ENCODE measurements at regions not wholly inside any gene's neighbourhood (a gene's known extent, or its start where the extent isn't known, plus 50 kb on each side); places are given as distances from the start of the nearest gene placed in this dataset.

GRCh38 chrX:17295791-17296190 is 79.2 kb upstream of the NHS start:
- Histone ChIP-seq H4K20me1 (replicated peaks; ENCODE audit: control insufficient read depth, insufficient read depth, low read length) (no peaks in the 10 kb centered on the region), H3K9ac (ENCODE audit: insufficient read depth in 1 of 2, low read depth in 2 of 2, low read length in 2 of 2) (no peak overlapping the region), H3K4me3 (no peak overlapping the region), H3K36me3 (ENCODE audit: control insufficient read depth, insufficient read depth, low read length) (no peaks in the 10 kb centered on the region), H3K9me1 (ENCODE audit: control insufficient read depth, insufficient read depth, low read length) (no peaks in the 10 kb centered on the region), H2AFZ (ENCODE audit: low read depth, low read length) (no peak overlapping the region), H3K27ac (ENCODE audit: extremely low read depth, low read depth, low read length) (no peak overlapping the region), H3K9me3 (replicated peaks; ENCODE audit: control insufficient read depth, insufficient read depth, low read depth, low read length) (no peaks in the 10 kb centered on the region), H3K79me2 (ENCODE audit: control insufficient read depth, insufficient read depth, low read length) (no peaks in the 10 kb centered on the region), H3K4me2 (ENCODE audit: insufficient read depth, low read length) (no peak overlapping the region), H3K27me3 (ENCODE audit: control insufficient read depth in 2 of 2, insufficient read depth in 2 of 2, low read length in 2 of 2) (no peaks in the 10 kb centered on the region), H3K4me1 (replicated peaks in 1 of 2; ENCODE audit: control insufficient read depth in 2 of 2, insufficient read depth in 2 of 2, low read length in 2 of 2) (no peaks in the 10 kb centered on the region)
- FAIRE-seq (no peak), ATAC-seq (no peak), DNase-seq (ENCODE audit: extremely low read depth in 1 of 4, low spot score in 3 of 4) (no peak)
- WGBS (ENCODE audit: insufficient coverage, low coverage, missing lambda C conversion rate), result 0% methylated on average over 1 of the region's 1 CpG
- ChIA-PET CTCF (ENCODE audit: low intra/inter-chr PET ratio) (no interaction called here), POLR2A (no interaction called here)
- intact Hi-C loops (cut with micrococcal nuclease), result no loop called here
- BruUV-seq (replicated peaks), result no TSS peak
- in situ Hi-C loops (cut with MboI), result no loop called here
- TF ChIP-seq ZBTB12 (CRISPR knock-in tag; IDR thresholded peaks at IDR 0.05) (no peak), CHD2 (IDR thresholded peaks at IDR 0.05; ENCODE audit: low read depth, low read length) (no peak), MTA2 (IDR thresholded peaks at IDR 0.05; ENCODE audit: low read depth) (no peak), PREB (CRISPR knock-in tag; IDR thresholded peaks at IDR 0.05) (no peak), SFPQ (IDR thresholded peaks at IDR 0.05; ENCODE audit: low read depth, low read length) (no peak), MCM2 (IDR thresholded peaks at IDR 0.05; ENCODE audit: low read depth) (no peak), RBM14 (IDR thresholded peaks at IDR 0.05; ENCODE audit: borderline replicate concordance, insufficient read depth, low read depth, low read length) (no peak), SAFB2 (IDR thresholded peaks at IDR 0.05; ENCODE audit: borderline replicate concordance, low read depth, low read length, severe bottlenecking) (no peak), HINFP (tag; conservative IDR thresholded peaks at IDR 0.05; ENCODE audit: low read depth) (no peak), NCOA4 (IDR thresholded peaks at IDR 0.05; ENCODE audit: partially characterized antibody) (no peak), RREB1 (CRISPR knock-in tag; IDR thresholded peaks at IDR 0.05) (no peak)
